ENCODE measurements at regions not wholly inside any gene's neighbourhood (a gene's known extent, or its start where the extent isn't known, plus 50 kb on each side); places are given as distances from the start of the nearest gene placed in this dataset.

DNA sequence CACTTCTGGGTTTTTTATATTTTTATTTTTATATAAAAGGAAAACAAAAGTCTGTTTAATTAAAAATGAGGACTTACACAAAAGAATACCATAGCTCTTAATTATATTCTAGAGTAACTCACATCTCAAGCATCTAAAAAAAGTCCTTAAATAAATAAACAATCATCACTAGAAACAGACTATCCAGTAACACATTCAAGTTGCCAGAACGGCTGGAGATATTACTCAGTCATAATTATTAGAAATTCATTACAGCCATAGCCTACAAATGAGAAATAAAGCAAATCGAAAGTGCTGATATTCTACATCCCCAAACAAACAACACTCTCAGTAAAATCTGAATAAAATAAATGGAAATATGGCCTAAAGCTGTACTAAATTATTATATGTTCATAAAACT, 182.5 kb upstream of the C11orf58 start:
- TF ChIP-seq, protein P1, sequence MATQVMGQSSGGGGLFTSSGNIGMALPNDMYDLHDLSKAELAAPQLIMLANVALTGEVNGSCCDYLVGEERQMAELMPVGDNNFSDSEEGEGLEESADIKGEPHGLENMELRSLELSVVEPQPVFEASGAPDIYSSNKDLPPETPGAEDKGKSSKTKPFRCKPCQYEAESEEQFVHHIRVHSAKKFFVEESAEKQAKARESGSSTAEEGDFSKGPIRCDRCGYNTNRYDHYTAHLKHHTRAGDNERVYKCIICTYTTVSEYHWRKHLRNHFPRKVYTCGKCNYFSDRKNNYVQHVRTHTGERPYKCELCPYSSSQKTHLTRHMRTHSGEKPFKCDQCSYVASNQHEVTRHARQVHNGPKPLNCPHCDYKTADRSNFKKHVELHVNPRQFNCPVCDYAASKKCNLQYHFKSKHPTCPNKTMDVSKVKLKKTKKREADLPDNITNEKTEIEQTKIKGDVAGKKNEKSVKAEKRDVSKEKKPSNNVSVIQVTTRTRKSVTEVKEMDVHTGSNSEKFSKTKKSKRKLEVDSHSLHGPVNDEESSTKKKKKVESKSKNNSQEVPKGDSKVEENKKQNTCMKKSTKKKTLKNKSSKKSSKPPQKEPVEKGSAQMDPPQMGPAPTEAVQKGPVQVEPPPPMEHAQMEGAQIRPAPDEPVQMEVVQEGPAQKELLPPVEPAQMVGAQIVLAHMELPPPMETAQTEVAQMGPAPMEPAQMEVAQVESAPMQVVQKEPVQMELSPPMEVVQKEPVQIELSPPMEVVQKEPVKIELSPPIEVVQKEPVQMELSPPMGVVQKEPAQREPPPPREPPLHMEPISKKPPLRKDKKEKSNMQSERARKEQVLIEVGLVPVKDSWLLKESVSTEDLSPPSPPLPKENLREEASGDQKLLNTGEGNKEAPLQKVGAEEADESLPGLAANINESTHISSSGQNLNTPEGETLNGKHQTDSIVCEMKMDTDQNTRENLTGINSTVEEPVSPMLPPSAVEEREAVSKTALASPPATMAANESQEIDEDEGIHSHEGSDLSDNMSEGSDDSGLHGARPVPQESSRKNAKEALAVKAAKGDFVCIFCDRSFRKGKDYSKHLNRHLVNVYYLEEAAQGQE (IDR thresholded peaks at IDR 0.05; ENCODE audit: insufficient read depth in 1 of 2, low read depth in 2 of 2, low read length in 2 of 2), result no peak
- no peak for TF ChIP-seq POLR2AphosphoS5 (IDR thresholded peaks at IDR 0.05; ENCODE audit: low read depth, low read length)
- TF ChIP-seq SIN3A (IDR thresholded peaks at IDR 0.05; ENCODE audit: borderline replicate concordance, insufficient read depth, low read length), result no peak
- TF ChIP-seq FOXP2 (optimal IDR thresholded peaks at IDR 0.05; ENCODE audit: borderline replicate concordance, extremely low read depth, extremely low read length, insufficient read depth), result no peak
- no peak for TF ChIP-seq TAF1 (IDR thresholded peaks at IDR 0.05; ENCODE audit: borderline replicate concordance, insufficient read depth, low read length)

DNA sequence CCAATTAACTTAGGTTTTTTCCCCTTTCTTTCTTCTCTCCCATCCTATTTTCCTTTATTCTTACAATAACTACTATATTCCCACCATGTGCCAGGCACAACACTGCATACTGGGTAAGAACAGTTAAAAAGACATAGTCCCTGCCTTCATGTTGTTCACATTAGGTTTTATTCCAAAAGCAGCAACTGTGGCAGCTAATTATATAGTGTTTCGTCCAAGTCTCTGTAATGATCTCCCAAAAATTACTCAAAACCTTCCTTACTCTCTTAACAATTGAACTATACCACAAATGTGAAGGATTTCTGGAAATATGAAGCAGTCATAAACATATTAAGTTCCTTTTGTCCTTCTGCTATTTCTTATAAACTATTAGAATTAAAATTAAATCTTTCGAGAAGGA, 184.1 kb upstream of the C11orf58 start:
- TF ChIP-seq SIN3A (IDR thresholded peaks at IDR 0.05; ENCODE audit: borderline replicate concordance, insufficient read depth, low read length) (no peak), TAF1 (IDR thresholded peaks at IDR 0.05; ENCODE audit: borderline replicate concordance, insufficient read depth, low read length) (no peak), FOXP2 (optimal IDR thresholded peaks at IDR 0.05; ENCODE audit: borderline replicate concordance, extremely low read depth, extremely low read length, insufficient read depth) (no peak), POLR2AphosphoS5 (IDR thresholded peaks at IDR 0.05; ENCODE audit: low read depth, low read length) (no peak)
- TF ChIP-seq, protein P1 (IDR thresholded peaks at IDR 0.05; ENCODE audit: insufficient read depth in 1 of 2, low read depth in 2 of 2, low read length in 2 of 2), result no peak

DNA sequence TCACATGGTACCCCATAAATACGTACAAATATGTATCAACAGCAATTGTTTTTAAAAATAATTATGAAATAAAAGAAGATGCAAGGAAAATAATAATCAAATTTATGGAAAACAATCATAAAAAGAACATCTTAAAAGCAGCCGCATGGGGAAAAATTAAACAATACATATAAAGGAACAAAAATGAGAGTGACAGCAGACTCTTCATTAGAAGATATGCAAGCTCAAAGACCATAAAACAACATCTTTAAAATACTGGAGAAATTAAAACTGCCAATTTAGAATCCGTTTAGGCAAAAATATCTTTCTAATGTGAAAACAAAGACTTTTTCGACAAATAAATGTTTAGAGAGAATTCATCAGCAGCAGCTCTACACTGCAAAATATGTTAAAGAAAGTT, 190.6 kb upstream of the C11orf58 start:
- TF ChIP-seq, protein P1 (IDR thresholded peaks at IDR 0.05; ENCODE audit: insufficient read depth in 1 of 2, low read depth in 2 of 2, low read length in 2 of 2), result no peak

DNA sequence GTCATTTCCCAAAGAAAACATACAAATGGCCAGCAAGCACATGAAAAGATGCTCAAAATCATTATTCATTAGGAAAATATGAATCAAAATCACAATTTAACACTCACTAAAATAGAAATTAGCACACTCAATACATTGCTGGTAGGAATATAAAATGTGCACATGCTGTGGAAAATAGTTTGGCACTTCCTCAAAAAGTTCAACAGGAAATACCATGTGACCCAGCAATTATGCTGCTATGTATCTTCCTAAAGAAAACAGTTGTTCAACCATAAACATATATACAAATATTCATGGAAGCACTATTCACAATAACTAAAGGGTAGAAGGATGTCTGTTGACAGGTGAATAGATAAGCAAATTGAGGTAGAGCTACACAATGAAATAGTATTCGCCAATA, 187.3 kb upstream of the SOX6 start:
- TF ChIP-seq TAF1 (IDR thresholded peaks at IDR 0.05; ENCODE audit: borderline replicate concordance, insufficient read depth, low read length), result no peak
- no peak for TF ChIP-seq FOXP2 (optimal IDR thresholded peaks at IDR 0.05; ENCODE audit: borderline replicate concordance, extremely low read depth, extremely low read length, insufficient read depth)
- TF ChIP-seq, protein P1 (IDR thresholded peaks at IDR 0.05; ENCODE audit: insufficient read depth in 1 of 2, low read depth in 2 of 2, low read length in 2 of 2), result no peak
- TF ChIP-seq POLR2AphosphoS5 (IDR thresholded peaks at IDR 0.05; ENCODE audit: low read depth, low read length), result no peak
- TF ChIP-seq SIN3A (IDR thresholded peaks at IDR 0.05; ENCODE audit: borderline replicate concordance, insufficient read depth, low read length), result no peak

DNA sequence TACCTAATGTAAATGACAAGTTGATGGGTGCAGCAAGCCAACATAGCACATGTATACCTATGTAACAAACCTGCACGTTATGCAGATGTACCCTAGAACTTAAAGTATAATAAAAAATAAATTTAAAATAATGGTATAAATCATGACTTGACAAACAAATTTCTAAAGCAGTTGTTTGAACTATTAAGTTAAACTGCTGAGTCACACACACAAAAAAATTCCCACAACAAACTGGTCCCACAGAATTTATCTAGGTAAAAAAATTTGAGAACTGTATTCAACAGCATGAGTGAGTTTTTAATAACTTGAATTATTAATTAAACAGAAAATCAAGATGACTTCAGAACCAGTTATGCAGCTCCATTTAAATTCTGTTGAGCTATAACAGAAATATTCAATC, 186.0 kb upstream of the SOX6 start:
- TF ChIP-seq, protein P1 (IDR thresholded peaks at IDR 0.05; ENCODE audit: insufficient read depth in 1 of 2, low read depth in 2 of 2, low read length in 2 of 2), result no peak
- no peak for TF ChIP-seq POLR2AphosphoS5 (IDR thresholded peaks at IDR 0.05; ENCODE audit: low read depth, low read length)
- no peak for TF ChIP-seq TAF1 (IDR thresholded peaks at IDR 0.05; ENCODE audit: borderline replicate concordance, insufficient read depth, low read length)
- no peak for TF ChIP-seq FOXP2 (optimal IDR thresholded peaks at IDR 0.05; ENCODE audit: borderline replicate concordance, extremely low read depth, extremely low read length, insufficient read depth)
- no peak for TF ChIP-seq SIN3A (IDR thresholded peaks at IDR 0.05; ENCODE audit: borderline replicate concordance, insufficient read depth, low read length)
